Erythroblast (primary cell): ENCODE measurements at regions not wholly inside any gene's neighbourhood (a gene's known extent, or its start where the extent isn't known, plus 50 kb on each side); places are given as distances from the start of the nearest gene placed in this dataset.

Source experiments
- GATA1 ChIP-seq: IDR thresholded peaks from 2 replicates; pipeline ENCODE4 v1.6.1; 2011; ENCODE audit warnings: low read depth, mild to moderate bottlenecking, control low read depth, low read length, moderate library complexity
- POLR2A ChIP-seq: IDR thresholded peaks from 2 replicates; pipeline ENCODE4 v1.6.1; 2011; ENCODE audit warnings: mild to moderate bottlenecking, low read length

- no peak for TF ChIP-seq POLR2A
- TF ChIP-seq GATA1, result no peak
Measured at GRCh38 chr1:213936571-213936970, 51.2 kb upstream of the PROX1 start.
